Panc1 (cell line): ENCODE measurements at regions not wholly inside any gene's neighbourhood (a gene's known extent, or its start where the extent isn't known, plus 50 kb on each side); places are given as distances from the start of the nearest gene placed in this dataset.

Experiments used
- POLR2AphosphoS5 ChIP-seq: IDR thresholded peaks from 2 replicates; pipeline ENCODE4 v1.6.1; 2012; ENCODE audit warnings: mild to moderate bottlenecking, low read depth, low read length, moderate library complexity
- REST ChIP-seq, 2 experiments: IDR thresholded peaks; 2 replicates each; pipeline ENCODE4 v1.6.1; 2011 to 2012; ENCODE audit warnings: low read depth in 2 of 2, control low read depth in 1 of 2, low read length in 1 of 2, mild to moderate bottlenecking in 1 of 2, moderate library complexity in 1 of 2; ENCODE audit not compliant: insufficient read depth in 1 of 2
- SIN3A ChIP-seq: IDR thresholded peaks from 2 replicates; pipeline ENCODE4 v1.6.1; 2012; ENCODE audit warnings: low read depth, mild to moderate bottlenecking, low read length, moderate library complexity, borderline replicate concordance; ENCODE audit not compliant: insufficient read depth
- TCF7L2 ChIP-seq: IDR thresholded peaks from 2 replicates; pipeline ENCODE4 v1.6.1; 2011; ENCODE audit warnings: mild to moderate bottlenecking, low read depth, low read length, inconsistent platforms
- TF ChIP-seq, protein P1 (sequence below): fragments of 450-650 bp; IDR thresholded peaks from 2 replicates; pipeline ENCODE4 v1.5.1; 2017; ENCODE audit warnings: mild to moderate bottlenecking

DNA sequence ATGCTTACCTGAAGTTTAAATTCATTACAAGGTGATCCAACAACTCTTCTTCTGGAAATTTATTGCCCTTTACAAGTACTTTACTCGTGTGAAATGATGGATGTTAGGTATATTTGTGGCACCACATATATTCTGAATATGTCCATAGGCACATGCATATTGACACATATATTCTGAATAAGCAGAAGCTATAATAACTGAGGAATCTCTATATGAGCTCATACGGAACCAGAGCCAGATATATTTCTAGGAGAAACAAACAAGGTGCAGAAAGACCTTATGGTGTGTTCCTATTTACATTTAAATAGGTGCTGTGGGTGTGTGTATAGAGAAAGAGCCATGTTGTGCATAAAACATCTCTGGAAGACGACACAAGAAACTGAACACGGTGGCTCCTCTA is 456.1 kb upstream of the NPVF start:
- TF ChIP-seq, protein P1, sequence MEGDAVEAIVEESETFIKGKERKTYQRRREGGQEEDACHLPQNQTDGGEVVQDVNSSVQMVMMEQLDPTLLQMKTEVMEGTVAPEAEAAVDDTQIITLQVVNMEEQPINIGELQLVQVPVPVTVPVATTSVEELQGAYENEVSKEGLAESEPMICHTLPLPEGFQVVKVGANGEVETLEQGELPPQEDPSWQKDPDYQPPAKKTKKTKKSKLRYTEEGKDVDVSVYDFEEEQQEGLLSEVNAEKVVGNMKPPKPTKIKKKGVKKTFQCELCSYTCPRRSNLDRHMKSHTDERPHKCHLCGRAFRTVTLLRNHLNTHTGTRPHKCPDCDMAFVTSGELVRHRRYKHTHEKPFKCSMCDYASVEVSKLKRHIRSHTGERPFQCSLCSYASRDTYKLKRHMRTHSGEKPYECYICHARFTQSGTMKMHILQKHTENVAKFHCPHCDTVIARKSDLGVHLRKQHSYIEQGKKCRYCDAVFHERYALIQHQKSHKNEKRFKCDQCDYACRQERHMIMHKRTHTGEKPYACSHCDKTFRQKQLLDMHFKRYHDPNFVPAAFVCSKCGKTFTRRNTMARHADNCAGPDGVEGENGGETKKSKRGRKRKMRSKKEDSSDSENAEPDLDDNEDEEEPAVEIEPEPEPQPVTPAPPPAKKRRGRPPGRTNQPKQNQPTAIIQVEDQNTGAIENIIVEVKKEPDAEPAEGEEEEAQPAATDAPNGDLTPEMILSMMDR, result no peak
- TF ChIP-seq REST (IDR thresholded peaks at IDR 0.05; ENCODE audit: insufficient read depth in 1 of 2, low read depth in 2 of 2, low read length in 1 of 2), result no peak
- TF ChIP-seq POLR2AphosphoS5, result no peak
- TF ChIP-seq SIN3A, result no peak
- no peak for TF ChIP-seq TCF7L2
